Omental fat pad (tissue), 3 donors: ENCODE measurements at regions not wholly inside any gene's neighbourhood (a gene's known extent, or its start where the extent isn't known, plus 50 kb on each side); places are given as distances from the start of the nearest gene placed in this dataset.

Source experiments
- ATAC-seq: fragments of 150-250 bp; one replicate; pipeline ENCODE4 v1.9.1; 2016; ENCODE audit warnings: mild to moderate bottlenecking, moderate library complexity; ENCODE audit not compliant: low FRiP score
- DNase-seq: peaks from one replicate; pipeline ENCODE4 v3.0.0-alpha.2; 2019; ENCODE audit warnings: low spot score
- CTCF ChIP-seq, 3 donors: fragments of 450-650 bp; IDR thresholded peaks; one replicate each; pipeline ENCODE4 v1.5.1; 2016 to 2017; ENCODE audit warnings: antibody characterized with exemption in 3 of 3, mild to moderate bottlenecking in 3 of 3, moderate library complexity in 2 of 3

GRCh38 chr4:54967289-54967688, 158.1 kb downstream of the KDR start:
- no peak for ATAC-seq
- TF ChIP-seq CTCF (IDR thresholded peaks at IDR 0.05) = no peak
- no peak for DNase-seq

DNA sequence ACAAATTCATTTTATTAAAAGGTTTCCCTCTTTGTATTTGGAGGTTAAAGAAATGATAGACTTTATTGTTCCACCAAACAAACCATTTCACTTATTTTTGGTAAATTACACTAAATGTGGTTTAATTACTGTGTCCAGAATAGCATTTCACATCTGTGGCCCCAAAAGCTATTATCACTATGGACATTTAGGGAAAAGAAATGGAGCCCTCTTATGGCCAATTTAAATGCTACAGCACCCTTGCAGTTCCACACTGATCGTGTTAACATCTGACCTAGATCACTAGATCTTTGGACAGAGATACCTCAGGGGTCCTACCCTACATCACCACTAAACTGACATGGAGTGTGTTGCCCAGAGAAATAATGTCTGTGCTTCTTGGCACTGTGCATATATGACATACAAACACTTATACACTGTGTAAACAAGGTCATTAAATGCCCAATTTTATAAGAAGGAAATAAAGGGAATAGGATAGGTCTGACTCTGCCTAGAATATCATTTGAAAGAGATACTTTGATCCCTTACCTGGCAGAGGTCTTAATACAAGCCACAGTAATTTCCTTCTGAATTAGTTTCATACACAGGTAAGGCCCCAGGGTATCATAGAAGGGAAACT, 163.9 kb downstream of the KDR start:
- no peak for DNase-seq
- no peak for ATAC-seq
- no peak for TF ChIP-seq CTCF (IDR thresholded peaks at IDR 0.05)

DNA sequence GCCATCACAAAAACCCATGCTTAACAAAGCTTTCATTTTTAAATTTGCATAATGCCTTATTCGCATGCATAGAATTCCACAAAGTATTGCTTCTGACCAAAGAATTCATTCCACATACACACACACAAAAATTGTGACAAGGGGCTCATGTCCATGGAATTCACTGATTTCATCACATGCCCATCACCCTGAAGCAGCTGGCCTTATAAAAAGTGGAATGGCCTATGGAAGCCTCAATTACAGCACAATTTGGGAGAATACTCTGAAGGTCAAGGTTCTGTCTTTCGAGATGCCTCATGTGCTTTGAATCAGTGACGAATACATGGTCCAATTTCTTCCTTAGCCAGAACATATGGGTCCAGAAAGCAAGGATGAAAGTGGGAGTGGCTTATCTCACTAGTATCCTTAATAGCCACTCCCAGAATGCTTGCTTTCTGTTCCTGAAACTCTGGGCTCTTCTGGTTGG, 165.7 kb downstream of the KDR start:
- DNase-seq = no peak
- no peak for TF ChIP-seq CTCF (IDR thresholded peaks at IDR 0.05)
- ATAC-seq = no peak

DNA sequence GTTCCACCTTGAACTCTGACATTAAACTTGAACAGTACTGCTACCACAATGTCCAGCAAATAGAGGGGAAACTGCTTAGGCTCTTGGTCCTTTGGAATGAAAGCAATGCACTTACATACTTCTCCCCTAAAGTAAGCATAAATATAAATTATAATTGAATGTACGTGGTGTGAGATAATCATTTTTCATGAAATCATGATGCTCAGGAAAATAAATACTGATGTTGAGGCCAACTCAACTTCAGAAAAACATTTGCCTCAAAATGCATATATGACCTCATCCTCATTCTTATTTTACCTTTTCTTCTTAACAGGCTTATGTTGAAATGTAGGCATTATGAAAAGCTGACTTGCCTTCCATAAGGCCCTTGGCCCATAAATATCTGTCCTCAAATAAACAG, 166.3 kb downstream of the KDR start:
- ATAC-seq (no peak), DNase-seq (no peak)
- TF ChIP-seq CTCF (IDR thresholded peaks at IDR 0.05) = no peak

DNA sequence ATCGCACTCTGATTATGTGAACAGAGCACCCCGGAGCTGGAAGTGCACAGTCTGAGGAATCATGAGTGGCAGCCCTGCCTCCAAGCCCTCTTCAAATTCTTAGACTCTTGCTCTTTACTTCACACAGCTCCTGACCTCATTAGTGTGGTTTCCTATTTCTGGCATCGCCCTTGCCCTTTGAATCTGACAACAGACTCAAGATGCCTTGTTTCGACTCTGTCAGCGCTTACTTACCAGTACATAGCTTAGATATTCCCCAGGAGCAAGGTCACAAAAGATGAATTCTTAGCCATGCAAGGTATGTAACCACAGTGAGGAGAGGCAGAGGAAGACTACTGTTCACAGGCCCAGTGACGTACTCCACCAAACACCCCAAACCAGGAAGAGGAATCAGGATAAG, 167.2 kb downstream of the KDR start:
- ATAC-seq (no peak), DNase-seq (no peak)
- no peak for TF ChIP-seq CTCF (IDR thresholded peaks at IDR 0.05)

DNA sequence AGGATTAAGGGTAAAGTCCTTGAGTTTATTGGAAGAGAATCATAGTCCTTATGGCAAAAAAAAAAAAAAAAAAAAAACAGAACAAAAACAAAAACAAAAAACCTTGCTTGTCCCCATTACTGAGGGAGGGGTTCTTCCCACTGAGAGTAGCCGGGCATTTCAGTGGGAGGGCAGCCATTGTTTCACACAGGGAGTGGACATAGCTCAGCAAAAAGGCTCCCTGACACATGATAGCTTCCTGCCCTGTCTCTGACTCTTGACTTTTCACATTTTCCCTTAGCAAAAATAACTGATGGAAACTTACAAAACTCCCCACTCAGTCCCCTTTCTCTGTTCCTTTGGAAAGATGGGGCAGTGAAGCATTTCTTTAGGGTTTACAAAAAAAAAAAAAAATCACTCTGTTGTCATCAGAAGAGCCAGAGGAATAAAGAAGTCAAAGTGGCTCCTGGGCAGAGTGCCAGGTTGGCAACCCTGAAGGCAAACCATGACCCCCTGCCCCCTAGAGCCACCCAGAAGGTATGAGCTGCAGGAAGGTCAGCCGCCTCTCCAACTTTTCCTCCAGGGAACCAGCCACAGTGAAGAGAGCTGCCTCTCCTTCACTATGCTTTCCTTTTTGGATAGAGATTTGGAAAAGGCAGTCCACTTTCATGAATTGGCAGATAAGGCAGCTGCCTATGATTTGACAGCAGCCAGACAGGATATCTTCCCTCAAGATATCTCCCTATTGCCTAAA, 170.6 kb downstream of the KDR start:
- ATAC-seq (no peak), DNase-seq (no peak)
- no peak for TF ChIP-seq CTCF (IDR thresholded peaks at IDR 0.05)

DNA sequence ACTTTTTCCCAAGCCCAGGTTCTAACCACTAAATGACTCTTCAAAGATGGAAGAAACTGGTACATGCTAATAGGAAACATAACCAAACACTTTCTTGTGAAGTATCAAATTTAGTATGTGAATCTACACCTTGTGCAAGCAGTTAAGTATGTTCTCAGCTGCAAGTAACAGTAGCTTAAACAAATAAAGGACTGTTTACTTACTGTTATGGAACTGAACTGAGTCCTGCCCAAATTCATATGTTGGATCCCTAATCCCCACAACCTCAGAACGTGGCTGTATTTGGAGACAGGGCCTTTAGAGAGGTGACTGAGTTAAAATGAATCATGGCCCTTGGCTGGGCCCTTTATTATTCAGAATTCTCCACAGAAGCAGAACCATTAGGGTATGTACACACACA, 178.7 kb downstream of the KDR start:
- ATAC-seq (no peak), DNase-seq (no peak)
- TF ChIP-seq CTCF (IDR thresholded peaks at IDR 0.05) = no peak
